Uterus (tissue), 2 donors: ENCODE measurements at regions not wholly inside any gene's neighbourhood (a gene's known extent, or its start where the extent isn't known, plus 50 kb on each side); places are given as distances from the start of the nearest gene placed in this dataset.

ENCODE experiments used
- POLR2A ChIP-seq, 2 donors: fragments of 450-650 bp; IDR thresholded peaks; one replicate each; pipeline ENCODE4 v1.6.1; 2016; ENCODE audit warnings: antibody characterized with exemption in 2 of 2, mild to moderate bottlenecking in 1 of 2, moderate library complexity in 1 of 2
- TF ChIP-seq, protein P1 (sequence below), 4 experiments: fragments of 200-600 bp in 2 of 4; fragments of 450-650 bp in 2 of 4; sonication (generic) in 2 of 4; IDR thresholded peaks; one replicate each; pipeline ENCODE4 v1.5.1; 2016 to 2019; ENCODE audit warnings: antibody characterized with exemption in 4 of 4, mild to moderate bottlenecking in 2 of 4, moderate library complexity in 1 of 4

DNA sequence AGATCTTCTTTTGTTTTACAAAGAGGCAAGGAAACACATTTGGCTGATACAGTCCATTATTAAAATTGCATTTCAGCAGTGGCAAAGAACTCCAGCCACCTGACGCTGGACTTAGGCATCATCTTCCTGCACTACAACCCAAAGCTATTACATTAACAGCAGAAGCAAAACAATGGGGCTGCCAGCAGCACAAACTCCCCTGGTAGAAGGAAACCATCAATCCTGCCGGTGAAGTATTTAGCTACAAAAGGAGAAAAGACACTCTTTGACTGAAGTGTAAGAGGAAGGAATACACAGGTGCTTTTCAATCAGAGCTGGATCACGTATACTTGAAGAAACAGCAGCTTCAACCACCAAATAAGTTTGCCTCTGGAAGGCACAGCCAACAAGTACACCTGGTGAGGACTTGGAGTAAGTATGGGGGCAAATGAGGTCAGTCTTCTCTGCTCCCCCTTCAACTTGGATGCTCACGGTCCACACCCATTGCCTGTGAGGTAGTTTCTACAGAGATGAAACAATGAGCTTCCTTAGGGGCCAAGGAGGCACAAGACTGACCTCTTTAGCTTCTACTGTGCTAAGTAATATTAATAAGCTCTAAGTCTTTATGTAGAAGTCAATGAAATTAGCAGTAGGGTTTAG, 125.9 kb upstream of the FOXN3 start:
- TF ChIP-seq, protein P1, sequence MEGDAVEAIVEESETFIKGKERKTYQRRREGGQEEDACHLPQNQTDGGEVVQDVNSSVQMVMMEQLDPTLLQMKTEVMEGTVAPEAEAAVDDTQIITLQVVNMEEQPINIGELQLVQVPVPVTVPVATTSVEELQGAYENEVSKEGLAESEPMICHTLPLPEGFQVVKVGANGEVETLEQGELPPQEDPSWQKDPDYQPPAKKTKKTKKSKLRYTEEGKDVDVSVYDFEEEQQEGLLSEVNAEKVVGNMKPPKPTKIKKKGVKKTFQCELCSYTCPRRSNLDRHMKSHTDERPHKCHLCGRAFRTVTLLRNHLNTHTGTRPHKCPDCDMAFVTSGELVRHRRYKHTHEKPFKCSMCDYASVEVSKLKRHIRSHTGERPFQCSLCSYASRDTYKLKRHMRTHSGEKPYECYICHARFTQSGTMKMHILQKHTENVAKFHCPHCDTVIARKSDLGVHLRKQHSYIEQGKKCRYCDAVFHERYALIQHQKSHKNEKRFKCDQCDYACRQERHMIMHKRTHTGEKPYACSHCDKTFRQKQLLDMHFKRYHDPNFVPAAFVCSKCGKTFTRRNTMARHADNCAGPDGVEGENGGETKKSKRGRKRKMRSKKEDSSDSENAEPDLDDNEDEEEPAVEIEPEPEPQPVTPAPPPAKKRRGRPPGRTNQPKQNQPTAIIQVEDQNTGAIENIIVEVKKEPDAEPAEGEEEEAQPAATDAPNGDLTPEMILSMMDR (IDR thresholded peaks at IDR 0.05) = no peak
- TF ChIP-seq POLR2A (IDR thresholded peaks at IDR 0.05) = no peak
